Middle frontal gyrus (tissue), 1 donor: ENCODE measurements at regions not wholly inside any gene's neighbourhood (a gene's known extent, or its start where the extent isn't known, plus 50 kb on each side); places are given as distances from the start of the nearest gene placed in this dataset.

Experiments
- DNase-seq: peaks from one replicate; pipeline ENCODE4 v3.0.0-alpha.2; 2015; ENCODE audit warnings: low spot score; ENCODE audit errors: extremely low spot score

DNA sequence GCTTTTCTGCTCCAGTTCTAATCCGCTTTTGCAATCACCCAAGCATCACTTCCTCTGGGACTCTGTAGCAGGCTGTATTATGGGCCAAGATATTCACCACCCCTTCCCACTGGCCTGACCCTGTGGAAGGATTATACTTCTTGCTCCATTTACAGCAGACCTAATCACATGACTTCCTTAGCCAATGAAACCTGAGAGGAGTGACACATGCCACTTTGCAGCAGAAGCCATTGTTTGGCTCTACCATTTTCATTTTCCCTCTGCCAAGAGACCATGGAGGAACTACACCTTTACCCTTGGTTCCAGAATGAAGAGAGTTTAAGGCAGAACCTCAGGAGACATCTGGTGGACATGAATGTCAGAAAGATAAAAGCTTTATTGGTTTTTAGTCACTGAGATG lies 134.9 kb upstream of the HSD17B12 start:
- DNase-seq, result no peak

DNA sequence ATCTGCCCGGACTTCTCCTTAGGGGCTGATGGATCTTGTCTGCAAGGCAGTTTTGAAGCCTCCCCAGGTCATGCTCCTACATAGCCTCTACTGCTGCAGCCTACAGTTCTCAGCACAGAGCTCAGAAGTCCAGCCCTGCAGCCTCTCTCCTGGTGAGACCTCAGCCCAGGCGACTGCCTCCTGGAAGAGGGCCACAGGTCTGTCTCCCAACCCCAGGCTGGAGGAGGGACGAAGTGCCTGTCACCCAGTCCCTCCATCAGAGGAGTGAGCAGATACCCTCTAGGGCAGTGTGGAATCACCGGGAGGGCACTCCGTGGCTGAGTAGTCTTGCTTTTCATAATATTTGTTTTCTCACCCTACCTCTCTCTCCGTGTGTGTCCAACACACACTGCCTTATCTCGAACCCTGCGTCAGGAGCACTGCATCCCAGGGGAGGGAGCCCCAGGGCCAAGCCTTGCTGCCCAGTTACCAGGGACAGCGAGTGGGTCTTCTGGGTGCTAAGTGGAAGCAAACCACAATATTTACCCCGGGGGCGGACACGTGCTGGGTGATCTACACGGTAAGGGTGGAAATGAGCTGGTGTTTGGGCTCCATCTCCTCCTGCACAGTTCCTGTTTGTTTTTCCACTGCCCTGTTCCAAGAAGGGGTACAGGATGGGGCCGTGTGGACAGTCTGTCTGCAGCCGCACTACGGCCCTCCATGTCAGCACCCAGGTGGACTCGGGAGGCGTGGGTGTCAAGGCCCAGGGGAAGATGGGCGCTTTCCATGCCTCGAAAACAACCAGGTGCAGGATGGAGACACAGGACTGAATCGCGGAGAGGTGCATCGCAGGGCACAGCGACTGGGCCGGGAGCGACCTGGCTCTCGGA lies 133.7 kb upstream of the HSD17B12 start:
- DNase-seq, result no peak

DNA sequence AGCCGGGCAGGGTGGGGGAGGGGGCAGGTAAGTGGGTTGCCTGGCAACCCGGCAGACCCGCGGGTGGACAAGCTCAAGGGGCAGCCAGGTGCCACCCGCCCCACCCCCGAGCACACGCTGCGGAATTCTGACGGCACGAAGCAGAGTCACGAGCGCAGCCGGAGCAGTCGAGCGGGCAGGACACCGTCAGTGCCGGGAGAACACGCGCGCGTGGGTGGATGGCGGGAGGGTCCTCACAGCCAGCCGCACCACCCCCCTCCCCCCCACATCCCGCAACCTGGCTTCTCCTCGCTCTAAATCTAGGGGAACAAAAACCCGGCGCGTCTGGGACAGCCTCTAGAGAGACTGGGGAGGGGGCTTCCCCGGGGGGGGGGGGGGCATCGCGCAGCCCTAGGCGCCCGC lies 133.1 kb upstream of the HSD17B12 start:
- no peak for DNase-seq

DNA sequence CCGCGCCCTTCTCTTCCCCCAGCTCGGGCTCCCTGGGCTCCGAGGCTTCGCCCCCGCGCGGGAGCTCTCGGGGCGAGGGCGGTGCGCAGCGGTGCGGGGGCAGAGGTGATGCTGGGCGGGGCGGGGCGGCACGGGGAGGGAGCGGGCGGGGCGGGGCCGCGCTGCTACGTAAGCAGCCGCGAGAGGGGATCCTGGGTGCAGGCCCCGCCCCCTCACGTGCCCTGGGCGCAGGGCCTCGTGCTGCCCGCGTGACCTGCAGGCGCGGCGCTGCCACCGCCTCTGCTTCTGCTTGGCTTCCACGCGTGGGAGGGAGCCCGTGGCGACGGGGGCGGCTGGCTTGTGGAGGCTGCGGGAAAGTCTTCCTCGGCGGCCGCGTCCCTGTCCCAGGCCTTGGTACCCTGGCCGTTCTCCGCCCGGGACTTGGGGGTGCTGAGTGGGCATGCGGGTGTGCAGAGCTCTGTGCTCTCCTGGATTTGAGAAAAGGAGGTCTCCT lies 132.6 kb upstream of the HSD17B12 start:
- DNase-seq, result no peak

DNA sequence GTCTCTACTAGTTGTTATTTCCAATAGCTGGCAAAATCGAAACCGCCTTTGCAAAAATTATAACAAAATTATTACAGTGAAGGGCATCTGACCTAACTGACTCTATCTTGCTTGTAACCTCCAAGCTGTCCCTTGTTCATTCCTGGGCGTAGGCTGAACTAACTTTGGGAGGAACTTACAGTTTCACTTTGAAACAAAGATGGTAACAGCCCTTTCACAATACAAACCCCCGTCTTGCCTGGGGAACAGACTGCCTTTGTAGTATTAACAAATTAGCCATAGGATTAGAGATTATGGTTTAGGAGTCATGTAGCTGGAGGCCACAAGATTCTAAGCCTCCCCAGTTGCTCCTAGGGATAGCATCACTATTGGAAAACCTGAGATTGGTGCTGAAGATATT lies 131.6 kb upstream of the HSD17B12 start:
- no peak for DNase-seq

DNA sequence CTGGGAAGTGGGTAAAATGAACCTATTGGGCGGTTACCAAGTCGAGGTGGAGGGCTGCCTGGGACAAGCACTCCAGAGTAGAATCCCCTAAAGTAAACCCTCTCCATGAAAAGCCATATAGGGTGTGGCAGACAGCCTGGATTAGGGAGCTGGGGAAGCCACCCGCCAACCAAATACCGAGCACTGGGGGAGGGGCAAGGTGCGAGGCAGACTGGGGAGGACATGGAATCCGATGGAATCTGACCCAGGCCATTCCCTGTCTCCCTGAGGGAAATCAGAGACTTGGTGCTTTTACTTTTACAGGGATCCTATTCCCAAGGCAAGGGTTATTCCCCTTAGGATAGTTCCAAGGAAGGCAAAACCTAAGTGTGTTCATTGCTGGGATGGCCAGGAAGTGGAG lies 130.9 kb upstream of the HSD17B12 start:
- DNase-seq, result no peak

DNA sequence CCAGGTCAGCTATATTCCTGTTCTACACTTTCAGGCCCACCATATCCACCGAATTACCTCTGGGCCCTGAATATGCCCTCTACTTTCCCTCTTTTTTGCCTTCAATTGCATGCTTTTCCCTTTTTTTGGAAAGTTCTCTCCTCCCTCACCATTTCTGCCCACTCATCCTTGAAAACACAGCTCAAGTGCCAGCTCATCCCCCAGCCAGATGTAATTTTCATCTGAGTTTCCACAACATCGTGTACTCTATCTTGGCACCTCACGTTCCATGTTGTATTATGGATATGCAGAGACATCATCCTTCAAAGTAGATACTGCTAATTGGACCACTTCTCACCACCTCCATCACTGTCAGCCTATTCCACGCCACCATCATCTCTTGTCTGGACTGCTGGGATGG lies 129.8 kb upstream of the HSD17B12 start:
- DNase-seq, result peak; percentile 31

DNA sequence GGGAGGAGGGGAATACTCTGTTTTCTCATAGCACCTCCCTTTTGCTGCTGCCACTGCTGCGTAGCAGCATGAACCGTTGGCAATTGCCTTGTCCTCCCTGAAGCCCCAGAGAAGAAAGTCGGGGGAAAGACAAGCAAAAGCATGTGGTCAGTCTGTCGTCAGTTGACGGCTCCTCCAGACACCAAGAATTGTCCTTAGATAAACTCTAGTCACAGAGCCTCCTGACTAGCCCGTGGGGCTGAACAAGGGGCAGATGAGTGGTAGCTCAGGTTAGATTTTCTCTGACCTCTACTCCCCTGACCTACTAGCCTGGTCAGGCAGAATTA lies 126.4 kb upstream of the HSD17B12 start:
- DNase-seq, result no peak

DNA sequence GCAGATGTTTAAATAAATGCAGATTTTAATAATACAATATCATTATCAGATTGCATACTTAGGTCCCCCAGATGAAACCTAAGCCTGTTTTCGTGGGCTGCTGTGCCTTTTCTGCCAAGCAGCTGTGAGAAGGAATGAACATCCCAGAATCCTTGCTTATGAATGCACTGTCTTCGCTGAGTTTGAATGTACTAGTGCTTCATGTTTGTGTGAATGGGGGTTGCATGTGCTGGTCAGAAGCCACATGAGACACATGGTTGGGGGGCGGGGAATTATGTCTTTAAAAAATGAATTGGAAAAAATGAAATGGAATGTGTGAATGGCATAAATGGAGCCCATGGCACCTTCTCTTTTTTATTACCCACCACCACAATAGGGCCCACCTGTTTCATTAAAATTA lies 125.4 kb upstream of the HSD17B12 start:
- no peak for DNase-seq

DNA sequence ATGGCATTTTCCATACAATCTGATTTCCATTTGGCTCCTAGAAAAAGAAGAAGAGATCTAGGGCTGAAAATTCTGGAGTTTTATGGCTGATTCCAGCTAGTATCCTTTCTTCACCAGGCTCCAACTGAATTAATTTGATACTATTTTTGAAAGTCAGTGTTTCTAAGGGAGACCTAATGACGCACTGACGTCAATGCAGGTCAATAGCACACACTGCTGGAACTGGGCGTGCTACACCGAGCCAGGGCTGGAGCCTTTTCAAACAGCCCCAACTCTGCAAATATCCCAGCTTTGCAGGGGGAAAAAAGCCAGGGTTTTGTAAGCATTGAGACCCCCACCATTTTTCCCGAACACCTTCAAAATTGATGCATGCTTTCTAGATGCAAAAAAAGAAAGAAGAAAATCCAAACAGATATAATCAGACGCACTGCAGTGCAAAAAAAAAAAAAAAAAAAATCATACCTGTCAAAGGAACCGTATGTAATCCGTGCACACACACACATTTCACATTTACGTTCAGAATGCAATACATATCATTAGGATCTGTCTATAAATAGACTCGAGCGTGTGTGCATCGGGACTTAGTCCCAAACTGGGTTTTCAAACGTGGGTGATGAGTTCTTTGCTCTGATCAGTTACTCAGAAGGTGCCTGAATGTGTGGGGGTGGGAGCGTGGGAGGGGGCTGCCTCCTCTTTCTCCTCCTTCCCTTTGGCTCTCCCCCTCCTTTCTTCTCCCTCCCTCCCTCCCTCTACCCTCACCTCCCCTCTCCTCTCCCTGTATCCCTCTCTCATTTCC lies 124.5 kb upstream of the HSD17B12 start:
- DNase-seq, result no peak

DNA sequence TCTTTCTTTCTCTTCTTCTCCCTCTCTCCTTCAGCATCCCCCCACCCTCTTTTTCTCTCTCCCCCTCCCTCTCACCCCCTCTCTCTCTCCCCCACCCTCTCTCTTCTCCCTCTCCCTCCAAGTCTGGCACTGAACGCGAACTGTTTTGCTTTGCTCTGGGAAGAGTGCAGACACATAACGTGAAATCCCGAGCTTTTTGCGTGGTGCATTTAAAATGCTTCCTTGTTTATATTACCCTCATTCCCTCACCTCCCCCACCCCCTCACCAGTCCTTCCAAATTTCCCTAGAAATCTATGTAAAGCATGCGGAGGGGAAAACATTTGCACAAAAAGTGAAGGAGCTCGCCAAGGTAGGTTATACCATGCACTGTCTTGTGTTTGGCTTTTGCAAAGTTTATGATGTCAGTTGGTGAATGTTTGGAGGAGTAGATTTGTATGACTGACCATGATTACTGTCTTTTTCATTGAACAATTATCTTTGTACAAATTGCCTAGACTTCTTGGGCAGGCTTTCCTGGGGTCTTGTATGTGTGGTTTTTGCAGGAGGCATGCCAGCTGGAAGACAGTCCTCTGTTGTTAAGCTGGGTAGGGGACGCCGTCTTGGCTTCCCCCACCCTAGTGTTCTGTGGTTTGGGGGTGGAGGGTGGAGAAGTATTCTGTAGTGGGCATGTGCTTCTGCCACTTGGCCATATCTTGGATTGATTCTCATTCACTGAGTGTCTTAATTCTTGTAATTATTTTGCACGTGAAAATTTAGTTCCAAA lies 123.7 kb upstream of the HSD17B12 start:
- DNase-seq, result no peak

DNA sequence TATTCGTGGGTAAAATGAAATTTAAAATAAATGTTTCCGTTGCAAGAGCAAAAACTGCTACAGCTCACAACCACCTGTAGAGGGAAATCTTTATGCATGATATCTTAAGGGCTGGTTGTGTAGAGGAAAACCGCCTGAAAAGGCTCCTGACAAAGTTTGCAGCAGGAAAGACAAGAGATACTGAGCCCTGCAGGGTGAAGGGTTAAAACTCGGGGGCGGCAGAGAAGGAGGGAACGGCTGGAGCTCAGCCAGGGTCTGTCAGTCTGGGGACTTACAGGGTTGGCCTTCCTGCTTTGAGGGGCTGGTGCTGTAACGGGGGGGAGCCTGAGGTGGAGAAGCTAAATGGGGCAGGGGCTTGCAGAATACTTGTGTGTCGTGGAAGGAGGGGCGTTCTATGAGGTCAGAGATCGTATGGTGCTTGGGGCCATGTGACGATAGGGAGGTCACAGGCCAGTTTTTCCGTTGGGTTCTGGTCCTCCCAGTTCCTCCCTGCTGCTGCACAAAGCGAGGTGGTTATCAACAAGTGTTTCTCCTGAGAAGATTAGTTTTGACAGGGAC lies 122.9 kb upstream of the HSD17B12 start:
- DNase-seq, result no peak

DNA sequence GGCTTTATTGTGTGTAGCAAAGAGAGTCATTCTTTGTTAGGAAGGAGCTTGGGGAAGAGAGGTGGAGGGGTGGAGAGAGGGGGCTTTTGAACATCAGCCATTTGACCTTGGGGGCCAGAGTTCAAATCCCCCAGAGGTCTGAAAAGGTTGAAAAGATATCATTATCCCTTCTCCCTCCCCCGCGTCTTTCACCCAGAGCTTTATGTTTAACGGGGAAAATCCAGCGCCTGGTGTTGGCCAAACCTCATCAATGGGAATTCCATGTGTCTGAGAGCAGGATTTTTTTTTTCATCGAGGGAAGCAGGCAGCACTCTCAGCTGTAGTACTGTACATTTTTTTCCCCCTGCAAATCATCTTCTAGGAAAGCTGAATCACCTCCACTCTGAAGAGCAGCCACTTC lies 122.4 kb upstream of the HSD17B12 start:
- DNase-seq, result no peak

DNA sequence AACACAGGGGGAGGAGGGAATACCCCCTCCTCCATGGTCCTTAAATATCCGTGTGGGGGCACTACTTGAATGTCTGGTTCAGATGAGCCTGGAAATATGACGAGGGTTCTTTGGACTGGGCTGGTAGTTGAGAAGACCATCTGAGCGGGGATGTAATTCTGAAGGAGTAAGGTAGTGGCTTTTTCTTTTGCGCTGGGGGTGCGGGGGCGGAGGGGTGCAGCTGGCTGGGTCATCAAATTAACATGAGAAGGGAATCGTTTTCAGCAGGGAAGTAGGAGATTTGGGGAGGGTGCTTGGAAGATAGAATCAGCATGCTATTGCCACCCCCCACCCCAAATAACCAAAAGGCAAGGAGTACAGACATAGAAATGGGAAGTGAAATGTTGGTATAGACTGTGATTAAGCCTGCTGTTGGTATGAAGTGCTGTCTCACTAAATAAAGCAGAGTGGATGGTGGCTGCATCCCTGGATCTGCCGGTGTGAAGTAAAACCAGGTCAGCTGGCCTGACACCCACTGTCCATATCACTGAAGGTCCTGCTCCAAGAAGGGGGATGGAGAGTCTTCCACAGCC lies 121.9 kb upstream of the HSD17B12 start:
- DNase-seq, result no peak

DNA sequence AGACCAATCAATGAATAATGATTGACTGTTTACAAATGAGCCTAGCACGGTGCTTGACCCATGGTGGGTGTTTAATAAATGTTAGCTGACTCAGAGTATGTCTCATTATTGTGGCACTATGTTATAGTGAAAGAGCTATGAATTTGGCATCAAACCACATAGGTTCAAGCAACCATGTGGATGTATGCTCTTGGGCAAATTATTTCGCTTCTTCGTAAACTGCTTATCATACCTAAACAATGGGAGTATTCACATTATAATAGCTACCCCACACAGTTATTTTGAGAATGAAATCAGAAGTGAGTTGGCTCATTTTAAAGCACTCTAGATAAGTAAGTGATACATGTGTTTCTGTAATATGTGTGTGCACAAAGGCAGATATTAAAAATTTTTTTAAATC lies 118.7 kb upstream of the HSD17B12 start:
- DNase-seq, result no peak

DNA sequence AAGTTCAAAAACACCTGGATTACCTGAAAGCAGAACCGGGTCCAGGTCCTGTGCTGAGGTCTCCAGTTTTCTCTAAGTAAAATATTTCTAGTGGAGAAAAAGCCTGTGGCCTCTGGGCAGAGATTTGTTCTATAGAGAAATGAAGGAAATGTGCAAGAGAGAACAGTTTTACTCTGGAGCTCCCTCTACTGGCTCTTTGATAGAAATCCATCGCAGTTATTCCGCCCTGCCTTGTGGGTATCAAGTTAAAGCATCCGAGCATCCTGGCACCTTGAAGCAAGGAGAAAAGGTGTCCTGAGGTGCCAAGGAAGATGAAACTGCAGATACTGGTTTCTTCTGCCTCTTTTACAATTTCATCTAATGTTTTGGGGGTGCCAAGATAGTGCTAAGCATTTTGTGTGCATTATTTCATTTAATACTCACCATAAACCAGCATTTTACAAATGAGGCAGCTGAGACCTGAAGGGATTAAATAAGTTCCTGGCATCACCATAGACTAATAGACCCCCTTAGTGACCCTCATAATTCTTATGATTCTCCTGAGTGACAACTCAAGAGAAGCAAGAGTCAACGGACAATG lies 113.1 kb upstream of the HSD17B12 start:
- peak; percentile 65 for DNase-seq

DNA sequence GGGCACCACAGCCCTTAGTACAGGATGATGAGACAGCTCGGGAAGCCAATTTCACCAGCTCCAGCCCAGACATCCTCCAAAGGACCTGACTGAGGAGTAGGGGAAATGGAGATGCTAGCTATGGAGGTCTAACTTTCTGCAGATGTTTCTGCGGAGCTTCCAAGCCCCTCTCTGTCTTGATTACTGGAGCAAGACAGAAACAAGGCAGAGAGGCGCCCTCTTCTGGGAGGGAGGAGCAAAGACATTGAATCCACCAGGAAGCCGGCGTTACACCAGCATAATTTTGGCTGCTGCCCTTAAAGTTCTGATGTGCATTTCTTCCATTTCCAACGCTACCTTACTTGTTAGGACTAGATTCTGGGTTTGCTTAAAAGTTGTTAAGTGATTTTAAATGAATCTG lies 107.3 kb upstream of the HSD17B12 start:
- no peak for DNase-seq

DNA sequence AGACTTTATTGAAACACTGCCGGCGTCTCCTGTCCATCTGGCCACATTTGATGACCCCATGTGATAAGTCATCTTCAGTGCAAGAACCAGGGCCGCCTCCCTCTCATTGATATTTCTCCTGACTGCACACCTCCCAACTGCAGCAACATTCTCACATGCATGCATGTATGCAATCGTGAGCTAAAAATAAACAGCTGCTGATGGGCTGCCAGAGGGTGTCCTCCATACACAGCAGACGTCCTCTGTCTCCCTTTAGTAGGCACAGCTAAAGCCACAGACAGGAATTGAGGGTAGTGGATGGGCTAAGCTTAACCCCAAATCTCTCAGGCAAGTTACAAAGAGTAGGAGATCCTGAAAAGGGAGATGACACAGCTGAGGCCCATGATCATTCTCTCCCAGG lies 106.7 kb upstream of the HSD17B12 start:
- no peak for DNase-seq

DNA sequence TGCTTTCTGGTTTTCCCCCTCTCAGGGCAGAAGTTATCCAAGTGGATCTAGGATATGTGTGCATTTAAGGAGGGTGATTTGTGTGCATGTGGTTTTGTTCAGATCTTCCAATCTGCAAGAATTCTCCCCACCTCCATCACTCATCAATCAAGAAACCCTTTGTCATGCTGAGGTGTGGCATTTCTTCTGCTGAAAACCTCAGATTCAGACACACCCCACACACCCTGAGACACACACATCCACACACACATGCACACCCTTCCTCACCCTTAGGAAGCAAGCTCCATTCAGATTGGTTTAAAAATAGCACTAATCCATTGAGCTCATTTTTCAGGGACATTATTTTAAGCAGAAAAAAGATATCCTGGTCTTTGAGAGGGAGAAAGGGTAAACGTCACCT lies 106.1 kb upstream of the HSD17B12 start:
- no peak for DNase-seq

DNA sequence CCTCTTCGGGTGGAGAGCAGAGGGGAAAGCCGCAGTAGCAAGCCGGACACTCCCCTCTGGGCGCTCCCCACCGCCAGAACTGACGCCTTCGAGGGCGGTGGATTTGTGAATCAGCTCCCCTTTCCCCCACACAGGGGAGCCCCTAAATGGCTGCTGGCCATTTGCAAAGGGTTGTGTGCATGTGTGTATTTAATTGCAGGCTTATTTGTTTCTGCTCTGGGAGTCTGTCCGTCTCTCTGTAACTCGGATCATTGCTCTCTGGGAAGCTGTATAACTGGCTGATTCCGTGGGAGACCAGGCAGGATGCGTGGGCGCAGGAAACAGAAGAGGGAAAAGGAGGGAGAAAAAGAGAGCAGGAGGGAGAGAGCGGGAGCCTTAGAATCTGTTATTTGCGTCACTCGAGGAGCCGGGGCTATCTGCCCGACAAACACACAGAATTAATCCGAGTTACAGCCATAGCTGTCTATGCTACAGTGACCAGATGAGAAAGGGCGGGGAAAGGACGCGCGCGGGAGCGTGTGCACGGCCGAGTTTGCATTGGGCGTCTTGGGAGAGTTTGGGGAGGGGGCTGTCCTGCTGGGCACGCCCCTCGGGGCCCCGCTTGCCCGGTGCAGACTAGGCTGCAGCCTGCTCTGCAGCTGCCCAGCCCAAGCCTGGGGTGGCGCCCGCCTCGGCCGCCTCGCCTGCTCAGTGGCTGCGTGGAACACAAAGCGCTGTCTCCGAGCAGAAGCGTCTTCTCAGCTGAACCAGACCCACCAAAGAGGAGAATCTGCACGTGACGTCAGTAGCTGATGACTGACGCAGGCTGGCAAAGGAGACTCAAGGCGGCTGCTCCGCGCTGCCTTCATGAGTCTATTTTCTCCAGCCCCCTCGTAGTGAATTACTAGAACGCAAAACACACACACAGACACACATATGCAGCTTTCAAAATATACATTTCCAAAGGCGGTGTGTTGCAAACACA lies 105.3 kb upstream of the HSD17B12 start:
- DNase-seq, result peak; percentile 60
